DOHH2 (cell line): ENCODE measurements at regions not wholly inside any gene's neighbourhood (a gene's known extent, or its start where the extent isn't known, plus 50 kb on each side); places are given as distances from the start of the nearest gene placed in this dataset.

Experiments used
- EZH2phosphoT487 ChIP-seq: fragments of 200-600 bp; sonication (generic); IDR thresholded peaks from 2 replicates; pipeline ENCODE4 v1.6.1; 2017; ENCODE audit warnings: borderline replicate concordance, mild to moderate bottlenecking, antibody characterized with exemption, low read length, moderate library complexity, mixed read lengths
- TF ChIP-seq, protein P1 (sequence below): fragments of 200-600 bp; sonication (generic); IDR thresholded peaks from one replicate; pipeline ENCODE4 v1.5.1; 2014; ENCODE audit warnings: antibody characterized with exemption, mild to moderate bottlenecking, low read depth, low read length; ENCODE audit not compliant: poor library complexity, severe bottlenecking

DNA sequence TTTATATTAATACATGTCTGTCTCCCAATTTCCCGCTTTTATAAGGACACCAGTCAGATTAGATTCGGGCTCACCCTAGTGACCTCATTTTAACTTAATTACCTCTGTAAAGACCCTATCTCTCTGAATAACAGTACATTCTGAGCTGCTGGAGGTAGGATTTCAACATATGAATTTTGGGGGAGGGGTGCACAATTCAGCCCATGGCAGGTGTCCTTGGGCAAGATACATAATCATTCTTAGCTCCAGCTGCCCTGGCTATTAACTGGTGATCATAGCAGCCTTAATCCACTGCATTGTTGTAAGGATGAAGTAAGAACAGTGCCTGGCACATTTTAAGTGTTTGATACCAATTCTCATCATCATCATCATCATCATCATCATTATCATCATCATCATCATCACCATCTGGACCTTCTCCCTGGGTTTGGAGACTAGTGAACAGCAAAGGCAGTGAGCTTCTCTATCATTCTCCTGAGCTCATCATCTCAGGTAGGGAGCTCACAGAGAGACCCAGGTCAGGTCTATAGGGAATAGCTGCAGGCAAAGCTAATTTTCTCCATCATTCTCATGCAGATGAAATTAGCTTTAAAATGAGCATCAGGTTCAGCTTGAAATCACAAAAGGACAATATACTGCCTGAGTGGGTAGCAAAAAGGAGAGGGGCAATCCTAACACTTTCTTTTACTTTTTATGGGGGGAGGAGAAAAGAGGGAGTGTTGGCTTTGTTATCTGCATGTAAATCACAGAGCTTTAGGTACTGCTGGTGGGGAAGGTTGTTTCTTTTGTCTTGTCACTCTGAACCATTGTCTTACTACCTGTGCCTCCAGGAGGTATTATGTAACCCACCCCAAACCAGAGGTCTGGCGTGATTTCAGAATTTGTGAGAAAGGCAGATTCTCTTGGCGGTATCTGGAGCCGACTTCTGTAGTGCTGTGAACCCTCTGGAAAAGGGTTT is 125.5 kb upstream of the SPRED2 start:
- TF ChIP-seq, protein P1, sequence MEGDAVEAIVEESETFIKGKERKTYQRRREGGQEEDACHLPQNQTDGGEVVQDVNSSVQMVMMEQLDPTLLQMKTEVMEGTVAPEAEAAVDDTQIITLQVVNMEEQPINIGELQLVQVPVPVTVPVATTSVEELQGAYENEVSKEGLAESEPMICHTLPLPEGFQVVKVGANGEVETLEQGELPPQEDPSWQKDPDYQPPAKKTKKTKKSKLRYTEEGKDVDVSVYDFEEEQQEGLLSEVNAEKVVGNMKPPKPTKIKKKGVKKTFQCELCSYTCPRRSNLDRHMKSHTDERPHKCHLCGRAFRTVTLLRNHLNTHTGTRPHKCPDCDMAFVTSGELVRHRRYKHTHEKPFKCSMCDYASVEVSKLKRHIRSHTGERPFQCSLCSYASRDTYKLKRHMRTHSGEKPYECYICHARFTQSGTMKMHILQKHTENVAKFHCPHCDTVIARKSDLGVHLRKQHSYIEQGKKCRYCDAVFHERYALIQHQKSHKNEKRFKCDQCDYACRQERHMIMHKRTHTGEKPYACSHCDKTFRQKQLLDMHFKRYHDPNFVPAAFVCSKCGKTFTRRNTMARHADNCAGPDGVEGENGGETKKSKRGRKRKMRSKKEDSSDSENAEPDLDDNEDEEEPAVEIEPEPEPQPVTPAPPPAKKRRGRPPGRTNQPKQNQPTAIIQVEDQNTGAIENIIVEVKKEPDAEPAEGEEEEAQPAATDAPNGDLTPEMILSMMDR = no peak
- no peak for TF ChIP-seq EZH2phosphoT487
